Heart right ventricle (tissue), 16 donors: ENCODE measurements at regions not wholly inside any gene's neighbourhood (a gene's known extent, or its start where the extent isn't known, plus 50 kb on each side); places are given as distances from the start of the nearest gene placed in this dataset.
A peak's percentile ranks its signal among the peaks of the same experiment; 100 is the strongest.

Source experiments
- ATAC-seq, 8 donors: fragments of 200-7000 bp; cut with Tn5 transposase; one replicate each; pipeline ENCODE4 v1.9.1; 2020; ENCODE audit warnings: mild to moderate bottlenecking in 8 of 8, moderate library complexity in 8 of 8, moderate number of reproducible peaks in 1 of 8
- DNase-seq, 2 donors: peaks; one replicate each; pipeline ENCODE4 v3.0.0-alpha.2; 2020
- H3K27ac ChIP-seq, 10 donors: fragments of 200-600 bp; sonication (generic) in 2 of 10; one replicate each; pipeline versions ENCODE4 v1.5.0 to v1.8.0; 2020 to 2022; ENCODE audit warnings: mild to moderate bottlenecking in 3 of 10
- H3K27me3 ChIP-seq, 7 donors: fragments of 200-600 bp; one replicate each; pipeline ENCODE4 v1.8.0; 2021 to 2022; ENCODE audit warnings: mild to moderate bottlenecking in 2 of 7
- H3K36me3 ChIP-seq, 9 donors: fragments of 200-600 bp; sonication (generic) in 1 of 9; one replicate each; pipeline versions ENCODE4 v1.5.0 to v1.8.0; 2020 to 2022; ENCODE audit warnings: mild to moderate bottlenecking in 2 of 9
- H3K4me1 ChIP-seq, 9 donors: fragments of 200-600 bp; sonication (generic) in 1 of 9; one replicate each; pipeline versions ENCODE4 v1.5.0 to v1.8.0; 2020 to 2022; ENCODE audit warnings: mild to moderate bottlenecking in 4 of 9
- H3K4me3 ChIP-seq, 10 donors: fragments of 200-600 bp; sonication (generic) in 2 of 10; one replicate each; pipeline versions ENCODE4 v1.5.0 to v1.8.0; 2020 to 2022; ENCODE audit warnings: mild to moderate bottlenecking in 7 of 10, moderate library complexity in 2 of 10
- H3K9me3 ChIP-seq, 11 donors: fragments of 200-600 bp in 10 of 11; sonication (generic) in 2 of 11; one replicate each; pipeline versions ENCODE4 v1.5.0 to v1.8.0; 2013 to 2022; ENCODE audit warnings: mild to moderate bottlenecking in 2 of 11, control low read depth in 1 of 11, moderate library complexity in 1 of 11
- CTCF ChIP-seq, 9 donors: fragments of 200-600 bp; sonication (generic) in 2 of 9; IDR thresholded peaks; one replicate each; pipeline versions ENCODE4 v1.5.0 to v1.8.0; 2021 to 2022; ENCODE audit warnings: antibody characterized with exemption in 9 of 9, mild to moderate bottlenecking in 5 of 9, moderate library complexity in 1 of 9
- WGBS, 2 donors: extraction: QIAGEN DNeasy Blood & Tissue Kit; methylation state at CpG; one replicate each; pipeline ENCODE4 v1.1.7; 2013; ENCODE audit warnings: inconsistent platforms in 1 of 2; 5-methylcytosine and 5-hydroxymethylcytosine counted together
- intact Hi-C, 10 donors: fragments of 100-400 bp; cut with DNase I; formaldehyde crosslinking; loops; one replicate each; pipeline versions ENCODE4 v1.11.1 to v1.14.2; 2022
- donor health status: Arrhythmogenic right ventricular cardiomyopathy.
- donor health status: ischemic (EF 13 %, LVEDD 7.1; RV severe dilation, severe dysfunction).
- donor health status: healthy with polysubstance abuse.
- donor health status: DM: no; HTN: yes; CAD: no.
- donor health status: DM: no; HTN: no; CAD: no.
- donor health status: ischemic (EF 25% LVEDD 6.9; RV normal size, moderate dysfunction).
- donor health status: ischemic (EF 25% LVEDD 5.7; RV mildly dilated, moderate dysfunction).
- donor health status: healthy.
- donor health status: DM: yes; HTN: yes; CAD: no.
- donor health status: Ischemic cardiomyopathy.
- donor health status: ischemic (EF 35%, LVEDD 5.7; RV mildly dilated, moderate dysfunction).
- donor health status: nonischemic (EF 11% LVEDD 7.7; RV severe dilation, severe dysfunction).
- donor health status: DM: yes; HTN: yes; CAD: no.
- donor health status: PGD.
- donor health status: ischemic (EF 29% LVEDD 5.4; RV normal size, mild dysfunction).
- donor health status: nonischemic (EF 23%, LVEDD 6.1; RV moderate dilation, normal function).

DNA sequence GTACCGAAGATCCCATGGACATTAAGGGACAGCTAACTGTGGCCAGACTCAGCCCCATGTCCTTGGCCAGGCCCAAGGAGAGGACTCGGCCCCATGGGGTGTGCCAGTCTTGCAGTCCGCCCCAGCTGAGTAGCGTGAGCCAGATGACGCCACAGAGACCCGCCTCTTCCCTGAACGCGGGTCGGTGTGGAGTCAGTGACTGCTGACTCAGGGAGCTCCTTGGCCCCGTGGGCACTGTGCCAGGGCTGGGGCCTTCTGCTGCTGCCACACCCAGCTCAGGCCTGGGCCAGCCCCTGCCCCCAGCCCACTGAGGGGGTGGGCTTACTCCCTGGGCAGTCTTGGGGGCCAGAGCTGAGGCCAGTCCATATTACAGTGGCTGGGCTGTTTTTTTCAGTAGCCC lies 52.8 kb downstream of the PLXNA1 start:
- Histone ChIP-seq H3K4me3 (no peak overlapping the region), H3K36me3 (peaks cover 0 to 38% (median 25%) of the 10 kb centered on the region in 9 donors), H3K4me1 (peaks cover 0 to 10% (median 0%) of the 10 kb centered on the region in 9 donors), H3K27ac (peak overlapping the region in 1 of 10 donors; percentile 36), H3K9me3 (no peaks in the 10 kb centered on the region), H3K27me3 (peaks cover 0 to 10% (median 0%) of the 10 kb centered on the region in 7 donors)
- DNase-seq (peak; percentile 42 to 62), ATAC-seq (peak in 7 of 8 donors; percentile 19 to 56 (median 41))
- no peak for TF ChIP-seq CTCF (IDR thresholded peaks at IDR 0.05)
- intact Hi-C loops: no loop called here
- 61 to 62% methylated on average over 10 of the region's 10 CpGs for WGBS, 2 donors

- Histone ChIP-seq H3K9me3 (no peaks in the 10 kb centered on the region), H3K4me3 (no peak overlapping the region), H3K36me3 (peaks cover 0 to 31% (median 18%) of the 10 kb centered on the region in 9 donors), H3K27me3 (peaks cover 0 to 10% (median 0%) of the 10 kb centered on the region in 7 donors), H3K4me1 (peaks cover 0 to 10% (median 0%) of the 10 kb centered on the region in 9 donors), H3K27ac (no peak overlapping the region)
- 87 to 92% methylated on average over 28 of the region's 28 CpGs for WGBS, 2 donors
- TF ChIP-seq CTCF (IDR thresholded peaks at IDR 0.05): no peak
- DNase-seq (peak in 1 of 2 donors; percentile 5), ATAC-seq (no peak)
- intact Hi-C loops: no loop called here
Measured at GRCh38 chr3:127036209-127037020, 53.5 kb downstream of the PLXNA1 start.

DNA sequence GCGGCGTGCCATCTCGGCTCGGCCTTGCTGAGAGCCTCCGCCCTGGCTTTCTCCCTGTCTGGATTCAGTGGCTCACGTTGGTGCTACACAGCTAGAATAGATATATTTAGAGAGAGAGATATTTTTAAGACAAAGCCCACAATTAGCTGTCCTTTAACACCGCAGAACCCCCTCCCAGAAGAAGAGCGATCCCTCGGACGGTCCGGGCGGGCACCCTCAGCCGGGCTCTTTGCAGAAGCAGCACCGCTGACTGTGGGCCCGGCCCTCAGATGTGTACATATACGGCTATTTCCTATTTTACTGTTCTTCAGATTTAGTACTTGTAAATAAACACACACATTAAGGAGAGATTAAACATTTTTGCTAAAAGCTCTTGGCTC lies 54.1 kb downstream of the PLXNA1 start:
- no peak for TF ChIP-seq CTCF (IDR thresholded peaks at IDR 0.05)
- DNase-seq: no peak
- Histone ChIP-seq H3K9me3 (no peaks in the 10 kb centered on the region), H3K27me3 (peaks cover 0 to 10% (median 0%) of the 10 kb centered on the region in 7 donors), H3K4me3 (no peak overlapping the region), H3K4me1 (peaks cover 0 to 10% (median 0%) of the 10 kb centered on the region in 9 donors), H3K36me3 (peaks cover 0 to 25% (median 12%) of the 10 kb centered on the region in 9 donors), H3K27ac (no peak overlapping the region)
- intact Hi-C loops: no loop called here
- ATAC-seq: no peak
- WGBS, 2 donors: 90 to 93% methylated on average over 16 of the region's 16 CpGs

- H3K27ac ChIP-seq: no peak overlapping the region
- peak in 1 of 2 donors; percentile 14 for DNase-seq
- H3K4me3 ChIP-seq: no peak overlapping the region
- TF ChIP-seq CTCF (IDR thresholded peaks at IDR 0.05): no peak
- H3K27me3 ChIP-seq: peaks cover 0 to 10% (median 0%) of the 10 kb centered on the region in 7 donors
- peaks cover 0 to 10% (median 0%) of the 10 kb centered on the region in 9 donors for H3K4me1 ChIP-seq
- H3K36me3 ChIP-seq: peaks cover 0 to 21% (median 8%) of the 10 kb centered on the region in 9 donors
- WGBS, 2 donors: 76 to 84% methylated on average over 11 of the region's 11 CpGs
- no peak for ATAC-seq
- H3K9me3 ChIP-seq: no peaks in the 10 kb centered on the region
- intact Hi-C loops: no loop called here
Measured at GRCh38 chr3:127037418-127037841, 54.5 kb downstream of the PLXNA1 start.
